ENCODE measurements at regions not wholly inside any gene's neighbourhood (a gene's known extent, or its start where the extent isn't known, plus 50 kb on each side); places are given as distances from the start of the nearest gene placed in this dataset.

- DNase-seq: no peak
- H3K27me3 ChIP-seq (ENCODE audit: insufficient read depth in 3 of 3, low read length in 2 of 3): no peaks in the 10 kb centered on the region
- H3K4me3 ChIP-seq: no peak overlapping the region
- intact Hi-C loops (cut with DNase I): no loop called here
- no peak for ATAC-seq
- TF ChIP-seq CTCF (IDR thresholded peaks at IDR 0.05): no peak
- no peaks in the 10 kb centered on the region for H3K9me3 ChIP-seq
- H3K4me1 ChIP-seq: peaks cover 20% of the 10 kb centered on the region
- H3K27ac ChIP-seq: no peak overlapping the region
- H3K36me3 ChIP-seq (ENCODE audit: insufficient read depth in 1 of 2, low read depth in 1 of 2): no peaks in the 10 kb centered on the region
- 0 to 61% (median 0%) methylated on average over 1 of the region's 1 CpG for WGBS, 3 donors
Measured at GRCh38 chr7:114156178-114156577, 237.4 kb upstream of the PPP1R3A start.

- no peak for TF ChIP-seq CTCF (IDR thresholded peaks at IDR 0.05)
- WGBS, 3 donors: 41 to 50% (median 44%) methylated on average over 9 of the region's 9 CpGs
- H3K27ac ChIP-seq: no peak overlapping the region
- intact Hi-C loops (cut with DNase I): no loop called here
- peaks cover 20% of the 10 kb centered on the region for H3K4me1 ChIP-seq
- no peaks in the 10 kb centered on the region for H3K36me3 ChIP-seq (ENCODE audit: insufficient read depth in 1 of 2, low read depth in 1 of 2)
- ATAC-seq (peak in 1 of 4 donors; percentile 15), DNase-seq (no peak)
- H3K27me3 ChIP-seq (ENCODE audit: insufficient read depth in 3 of 3, low read length in 2 of 3): no peaks in the 10 kb centered on the region
- no peak overlapping the region for H3K4me3 ChIP-seq
- H3K9me3 ChIP-seq: no peaks in the 10 kb centered on the region
Measured at GRCh38 chr7:114155116-114156110, 236.6 kb upstream of the PPP1R3A start.

- Histone ChIP-seq H3K9me3 (no peaks in the 10 kb centered on the region), H3K36me3 (ENCODE audit: insufficient read depth in 1 of 2, low read depth in 1 of 2) (no peaks in the 10 kb centered on the region), H3K4me3 (no peak overlapping the region), H3K4me1 (peaks cover 20% of the 10 kb centered on the region), H3K27me3 (ENCODE audit: insufficient read depth in 3 of 3, low read length in 2 of 3) (no peaks in the 10 kb centered on the region), H3K27ac (no peak overlapping the region)
- DNase-seq: no peak
- intact Hi-C loops (cut with DNase I): no loop called here
- no peak for ATAC-seq
- TF ChIP-seq CTCF (IDR thresholded peaks at IDR 0.05): no peak
Measured at GRCh38 chr7:114153700-114154099, 234.9 kb upstream of the PPP1R3A start.

GRCh38 chr7:114152314-114152938 is 233.6 kb upstream of the PPP1R3A start:
- H3K36me3 ChIP-seq (ENCODE audit: insufficient read depth in 1 of 2, low read depth in 1 of 2): no peaks in the 10 kb centered on the region
- ATAC-seq: no peak
- TF ChIP-seq CTCF (IDR thresholded peaks at IDR 0.05): no peak
- peaks cover 20% of the 10 kb centered on the region for H3K4me1 ChIP-seq
- no peaks in the 10 kb centered on the region for H3K27me3 ChIP-seq (ENCODE audit: insufficient read depth in 3 of 3, low read length in 2 of 3)
- intact Hi-C loops (cut with DNase I): no loop called here
- WGBS, 3 donors: 71 to 79% (median 76%) methylated on average over 5 of the region's 5 CpGs
- no peak overlapping the region for H3K27ac ChIP-seq
- no peak for DNase-seq
- no peaks in the 10 kb centered on the region for H3K9me3 ChIP-seq
- no peak overlapping the region for H3K4me3 ChIP-seq

Data from psoas muscle (tissue), 7 donors.